ENCODE measurements at regions not wholly inside any gene's neighbourhood (a gene's known extent, or its start where the extent isn't known, plus 50 kb on each side); places are given as distances from the start of the nearest gene placed in this dataset.

GRCh38 chr3:39631136-39631535, 163.7 kb downstream of the MOBP start:
- TF ChIP-seq, protein P1, sequence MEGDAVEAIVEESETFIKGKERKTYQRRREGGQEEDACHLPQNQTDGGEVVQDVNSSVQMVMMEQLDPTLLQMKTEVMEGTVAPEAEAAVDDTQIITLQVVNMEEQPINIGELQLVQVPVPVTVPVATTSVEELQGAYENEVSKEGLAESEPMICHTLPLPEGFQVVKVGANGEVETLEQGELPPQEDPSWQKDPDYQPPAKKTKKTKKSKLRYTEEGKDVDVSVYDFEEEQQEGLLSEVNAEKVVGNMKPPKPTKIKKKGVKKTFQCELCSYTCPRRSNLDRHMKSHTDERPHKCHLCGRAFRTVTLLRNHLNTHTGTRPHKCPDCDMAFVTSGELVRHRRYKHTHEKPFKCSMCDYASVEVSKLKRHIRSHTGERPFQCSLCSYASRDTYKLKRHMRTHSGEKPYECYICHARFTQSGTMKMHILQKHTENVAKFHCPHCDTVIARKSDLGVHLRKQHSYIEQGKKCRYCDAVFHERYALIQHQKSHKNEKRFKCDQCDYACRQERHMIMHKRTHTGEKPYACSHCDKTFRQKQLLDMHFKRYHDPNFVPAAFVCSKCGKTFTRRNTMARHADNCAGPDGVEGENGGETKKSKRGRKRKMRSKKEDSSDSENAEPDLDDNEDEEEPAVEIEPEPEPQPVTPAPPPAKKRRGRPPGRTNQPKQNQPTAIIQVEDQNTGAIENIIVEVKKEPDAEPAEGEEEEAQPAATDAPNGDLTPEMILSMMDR (IDR thresholded peaks at IDR 0.05; ENCODE audit: insufficient read depth, low read length) = no peak
- no peak for TF ChIP-seq REST (IDR thresholded peaks at IDR 0.05; ENCODE audit: insufficient replicate concordance, low read depth)
